ENCODE measurements at regions not wholly inside any gene's neighbourhood (a gene's known extent, or its start where the extent isn't known, plus 50 kb on each side); places are given as distances from the start of the nearest gene placed in this dataset.
"Not testable (repeated sequence)": the region's sequence is repeated elsewhere in the genome, so short reads cannot be mapped to it uniquely, and the experiment has no call there.

GRCh38 chr2:238771218-238771617 lies 76.7 kb upstream of the TWIST2 start:
- DNase-seq, result peak; percentile 61

DNA sequence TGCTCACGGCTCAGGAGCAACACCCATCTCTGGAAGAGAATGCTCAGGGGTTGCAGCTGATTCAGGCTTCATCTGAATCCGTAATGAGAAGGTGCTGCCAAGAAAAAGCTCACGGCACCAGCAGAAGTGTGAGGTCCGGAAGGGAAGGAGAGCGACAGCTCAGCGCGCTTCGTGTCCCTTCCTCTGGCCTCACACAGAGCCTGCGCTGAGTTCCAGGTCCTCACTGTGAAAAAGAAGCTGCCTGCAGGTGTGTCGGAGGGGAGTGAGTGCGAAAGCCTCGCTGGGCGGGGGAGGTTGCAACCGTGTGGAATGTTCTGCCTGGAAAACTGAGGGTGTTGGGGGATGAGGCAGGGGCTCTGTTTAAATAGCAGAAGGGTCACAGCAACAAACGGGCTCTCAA lies 76.2 kb upstream of the TWIST2 start:
- DNase-seq, result no peak

DNA sequence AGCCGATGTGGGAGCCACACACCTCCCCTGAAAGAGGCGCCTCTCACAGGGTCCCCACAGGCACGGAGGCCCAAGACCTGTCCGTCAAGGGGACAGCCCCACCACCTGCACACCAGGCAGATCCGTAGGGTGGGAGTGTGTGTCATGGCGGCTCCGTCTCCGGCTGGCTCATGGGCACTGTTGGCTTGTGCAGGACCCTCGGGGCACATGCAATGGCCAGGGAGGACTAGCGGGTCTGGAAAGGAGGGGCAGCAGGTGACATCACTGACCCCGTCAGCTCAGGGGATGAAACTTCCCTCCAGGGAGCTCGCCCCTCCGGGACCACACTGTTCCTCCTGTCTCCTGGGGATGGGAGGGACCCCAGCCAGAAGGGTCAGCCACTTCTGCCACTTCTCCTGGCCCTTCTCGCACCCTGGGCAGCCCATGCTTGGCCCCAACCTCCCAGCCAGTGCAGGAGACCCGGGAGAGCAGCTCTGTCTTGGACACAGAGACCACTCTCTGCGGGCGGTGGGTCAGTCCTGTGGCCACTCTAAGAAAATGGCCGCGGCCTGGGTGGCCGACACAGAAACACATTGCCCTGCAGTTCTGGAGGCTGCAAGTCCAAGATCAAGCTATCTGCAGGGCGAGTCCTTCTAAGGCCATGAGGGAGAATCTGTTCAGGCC lies 75.1 kb upstream of the TWIST2 start:
- no peak for DNase-seq

DNA sequence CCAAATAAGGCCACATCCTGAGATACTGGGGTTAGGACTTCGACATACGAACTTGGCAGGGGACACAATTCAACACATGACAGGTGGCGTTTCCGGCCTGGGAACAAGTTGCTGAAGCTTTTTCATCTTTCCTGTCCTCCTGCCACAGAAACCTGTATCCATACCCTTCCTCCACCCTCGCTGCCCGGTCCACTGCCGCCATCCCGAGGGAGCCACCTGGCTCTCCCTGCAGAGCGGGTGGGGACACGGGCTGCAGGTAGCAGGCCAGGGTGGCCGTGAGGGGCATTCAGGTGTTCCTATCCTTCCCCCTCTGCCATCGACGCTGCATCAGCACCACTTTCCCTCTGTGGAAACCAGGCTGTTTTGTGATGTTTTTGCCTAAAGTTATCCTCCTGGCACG lies 74.4 kb upstream of the TWIST2 start:
- DNase-seq, result no peak

DNA sequence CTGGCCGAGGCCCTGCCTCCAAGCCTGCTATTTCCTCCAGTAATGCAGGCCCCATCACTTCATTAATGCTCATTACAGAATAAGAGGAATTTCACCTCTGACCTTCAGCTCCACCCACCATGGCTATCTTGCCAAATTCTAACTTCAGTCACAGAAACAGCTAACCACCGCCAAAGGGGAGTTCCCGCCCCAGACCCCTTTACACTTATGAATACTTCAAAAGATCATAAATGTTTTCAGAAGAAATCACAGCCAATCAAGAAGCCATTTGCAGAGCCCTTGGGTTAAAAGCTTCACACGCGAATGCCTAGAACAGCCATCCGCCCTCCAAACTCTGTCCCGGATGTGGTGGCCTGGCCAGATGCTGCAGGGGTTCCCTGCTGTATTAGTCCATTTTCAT lies 73.8 kb upstream of the TWIST2 start:
- DNase-seq, result no peak

DNA sequence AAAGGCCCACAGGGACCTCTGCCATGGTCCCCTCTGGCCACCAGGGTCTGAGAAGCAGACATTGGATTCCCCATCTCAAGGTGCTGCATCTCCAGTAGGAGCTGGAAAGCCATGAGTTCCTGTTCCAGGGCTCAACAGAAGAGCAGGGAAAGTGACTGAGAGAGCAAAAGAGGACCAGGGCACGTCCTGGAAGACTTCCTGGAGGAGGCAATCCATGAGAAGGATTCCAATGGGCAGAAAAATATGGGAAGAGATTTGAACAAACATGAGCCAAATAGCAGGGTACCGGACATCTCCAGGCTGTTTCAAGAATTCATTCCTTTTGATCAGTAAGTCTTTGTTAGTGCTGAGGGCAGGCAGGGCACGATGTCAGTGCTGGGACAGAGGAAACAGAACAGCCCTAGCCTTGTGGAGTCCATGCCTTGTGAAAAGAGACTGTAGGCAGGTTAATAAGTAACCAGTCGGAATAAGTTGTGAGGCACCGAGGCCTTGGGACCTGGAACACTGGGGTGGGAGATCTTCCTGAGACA lies 72.8 kb upstream of the TWIST2 start:
- no peak for DNase-seq

- DNase-seq, result no peak
Observed at GRCh38 chr2:238775591-238775990, 72.3 kb upstream of the TWIST2 start.

- DNase-seq, result no peak
Observed at GRCh38 chr2:238776003-238776760, 71.7 kb upstream of the TWIST2 start.

DNA sequence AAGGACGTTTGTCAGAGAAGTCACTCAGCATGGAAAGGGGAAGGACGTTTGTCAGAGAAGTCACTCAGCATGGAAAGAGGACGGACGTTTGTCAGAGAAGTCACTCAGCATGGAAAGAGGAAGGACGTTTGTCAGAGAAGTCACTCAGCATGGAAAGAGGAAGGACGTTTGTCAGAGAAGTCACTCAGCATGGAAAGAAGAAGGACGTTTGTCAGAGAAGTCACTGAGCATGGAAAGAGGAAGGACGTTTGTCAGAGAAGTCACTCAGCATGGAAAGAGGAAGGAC lies 71.2 kb upstream of the TWIST2 start:
- not testable (repeated sequence) for DNase-seq

DNA sequence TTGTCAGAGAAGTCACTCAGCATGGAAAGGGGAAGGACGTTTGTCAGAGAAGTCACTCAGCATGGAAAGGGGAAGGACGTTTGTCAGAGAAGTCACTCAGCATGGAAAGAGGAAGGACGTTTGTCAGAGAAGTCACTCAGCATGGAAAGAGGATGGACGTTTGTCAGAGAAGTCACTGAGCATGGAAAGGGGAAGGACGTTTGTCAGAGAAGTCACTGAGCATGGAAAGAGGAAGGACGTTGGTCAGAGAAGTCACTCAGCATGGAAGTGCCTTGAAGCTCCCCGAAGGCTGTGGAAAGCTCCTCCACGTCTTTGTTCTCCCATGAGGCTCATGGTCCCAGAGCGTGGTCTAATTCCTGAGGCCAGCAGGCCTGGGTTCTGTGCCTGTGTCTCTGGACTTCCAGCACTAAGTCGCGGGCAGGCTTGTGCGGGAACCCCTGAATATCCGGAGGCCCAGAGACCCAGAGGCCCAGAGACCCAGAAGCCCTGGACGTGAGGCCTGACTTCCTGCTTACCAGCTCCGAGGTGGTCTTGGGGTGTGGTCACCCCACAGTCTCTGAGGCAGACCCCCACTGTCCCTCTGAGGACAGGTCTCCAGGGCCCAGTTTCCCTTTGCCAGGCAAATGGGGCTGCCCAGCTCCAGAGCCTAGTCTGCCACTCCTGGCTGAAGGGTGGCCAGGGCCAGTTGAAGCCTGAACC lies 70.4 kb upstream of the TWIST2 start:
- no peak for DNase-seq

DNA sequence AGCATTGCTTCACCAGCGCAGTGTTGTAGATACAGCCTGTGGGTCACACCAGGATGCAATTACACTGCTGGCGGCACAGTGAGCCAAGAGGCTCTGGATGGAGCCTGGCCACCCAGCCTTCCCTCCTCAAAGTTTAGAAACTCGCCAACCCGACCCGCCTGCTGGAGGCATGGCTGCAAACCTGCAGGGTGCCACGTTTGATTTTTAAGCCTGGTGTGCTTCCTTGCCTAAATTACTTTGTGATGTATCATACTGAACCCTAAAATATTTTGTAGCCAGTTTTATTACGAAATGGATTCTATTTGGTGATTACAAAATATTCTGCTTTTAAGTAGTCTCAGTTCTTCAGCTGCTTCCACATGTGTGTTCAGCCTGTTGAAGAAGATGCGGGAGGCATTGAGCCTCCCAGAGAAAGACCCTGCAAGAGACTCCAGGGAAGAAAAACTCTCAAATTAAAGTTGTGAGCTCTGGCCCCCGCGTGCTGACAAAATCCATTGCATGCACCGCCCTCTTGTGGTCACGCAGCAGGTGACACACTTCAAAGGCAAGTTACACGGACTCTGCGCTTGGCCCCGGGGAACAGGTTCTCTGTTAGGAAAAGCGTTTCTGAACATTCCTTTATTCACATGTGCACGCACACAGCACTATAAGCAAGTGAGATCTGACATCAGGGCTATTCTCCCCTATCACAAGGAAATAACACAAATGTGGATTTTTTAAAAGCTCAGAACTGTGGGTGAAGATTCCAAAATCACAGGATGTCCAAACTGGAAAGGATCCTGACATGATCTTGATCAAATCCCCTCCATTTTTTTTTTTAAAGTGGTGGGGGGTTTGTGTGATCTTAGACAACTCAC lies 63.0 kb upstream of the TWIST2 start:
- peak; percentile 69 for DNase-seq

DNA sequence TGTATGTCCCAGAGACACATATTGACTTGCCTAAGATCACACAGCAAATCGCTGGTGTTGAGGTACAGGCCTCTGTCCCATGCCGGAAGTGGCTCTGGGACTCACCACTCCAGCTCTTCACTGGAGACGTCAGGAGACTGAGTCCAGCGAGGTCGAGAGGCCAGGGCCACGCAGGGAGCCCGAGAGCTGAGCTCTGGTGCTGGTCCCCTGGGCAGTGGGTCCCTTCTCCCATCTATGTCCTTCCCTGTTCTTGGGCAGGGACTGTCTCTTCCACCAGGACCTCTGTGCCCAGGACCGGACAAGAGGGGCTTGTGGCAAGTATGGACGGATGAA lies 62.4 kb upstream of the TWIST2 start:
- no peak for DNase-seq

- no peak for DNase-seq
Observed at GRCh38 chr2:238786379-238786778, 61.5 kb upstream of the TWIST2 start.

DNA sequence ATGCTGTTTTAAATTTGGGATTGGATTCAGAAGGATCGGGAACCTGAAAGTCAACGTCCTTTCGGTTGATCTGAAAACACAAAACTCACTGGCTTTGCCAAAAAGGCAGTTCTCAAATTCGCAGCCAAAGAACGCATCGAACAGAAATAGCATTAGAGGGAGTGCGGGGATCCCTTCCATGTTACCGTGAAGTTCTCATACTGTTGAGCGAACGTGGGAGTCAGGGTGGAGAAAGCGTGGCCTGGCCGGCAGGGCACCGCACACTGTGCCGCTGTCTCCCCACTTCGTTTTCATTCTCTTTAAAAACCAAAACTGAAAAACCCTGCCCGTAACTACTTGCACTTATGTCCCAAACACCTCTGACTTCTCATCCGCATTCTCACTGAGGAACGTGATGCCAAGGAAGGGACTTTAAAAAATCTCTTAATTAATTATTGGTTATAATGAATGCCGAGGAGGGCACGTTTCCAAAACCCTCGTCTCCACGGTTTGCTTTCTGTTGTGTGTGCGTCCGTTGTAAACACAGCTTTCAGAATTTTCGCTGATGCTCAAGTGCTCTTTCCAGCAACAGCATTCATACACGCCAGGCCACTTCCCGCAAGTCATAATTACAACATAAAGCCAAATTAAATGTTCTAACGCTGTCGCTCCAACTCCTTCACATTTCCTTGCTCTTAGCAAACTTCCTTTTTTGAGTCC lies 60.9 kb upstream of the TWIST2 start:
- DNase-seq, result peak; percentile 16

- DNase-seq, result no peak
Observed at GRCh38 chr2:238787501-238787900, 60.4 kb upstream of the TWIST2 start.

- DNase-seq, result no peak
Observed at GRCh38 chr2:238789317-238789806, 58.5 kb upstream of the TWIST2 start.

DNA sequence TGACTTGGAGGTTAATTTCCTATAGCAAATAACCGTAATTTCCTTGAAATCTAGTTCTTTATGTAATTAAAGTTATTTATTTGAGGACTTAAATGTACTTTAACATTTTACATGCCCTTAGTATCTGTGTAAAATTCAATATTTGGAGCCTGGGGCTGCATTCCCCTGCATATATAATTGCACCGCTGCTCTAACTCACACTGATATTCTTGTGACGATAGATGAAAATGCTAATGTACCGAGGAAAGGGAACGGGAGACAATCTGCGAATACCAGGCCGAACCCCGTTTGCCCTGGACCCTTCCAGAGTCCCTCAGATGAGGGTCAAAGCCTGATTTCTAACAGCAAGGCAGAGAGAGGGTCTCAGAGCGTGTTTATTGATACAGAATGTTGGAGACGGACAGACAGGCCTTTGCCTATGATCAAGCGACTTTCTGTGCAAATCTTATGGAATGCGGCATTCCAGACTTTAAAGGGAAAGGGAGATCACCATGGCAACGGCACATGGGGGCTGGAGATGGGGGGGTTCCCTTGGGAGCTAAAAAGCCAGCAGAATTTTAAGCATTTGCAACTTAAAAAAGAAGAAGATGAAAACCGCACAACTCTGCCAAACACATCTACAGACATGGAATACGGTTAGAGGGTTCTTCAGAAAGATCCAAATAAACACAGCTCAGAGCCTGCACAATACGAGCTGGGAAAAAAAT lies 57.6 kb upstream of the TWIST2 start:
- DNase-seq, result no peak

- no peak for DNase-seq
Observed at GRCh38 chr2:238790833-238791230, 57.1 kb upstream of the TWIST2 start.

GRCh38 chr2:238791354-238791753 lies 56.5 kb upstream of the TWIST2 start:
- DNase-seq, result no peak

- DNase-seq, result peak; percentile 68
Observed at GRCh38 chr2:238793306-238793705, 54.6 kb upstream of the TWIST2 start.

- no peak for DNase-seq
Observed at GRCh38 chr2:238793801-238794449, 54.0 kb upstream of the TWIST2 start.
